ENCODE measurements at regions not wholly inside any gene's neighbourhood (a gene's known extent, or its start where the extent isn't known, plus 50 kb on each side); places are given as distances from the start of the nearest gene placed in this dataset.

DNA sequence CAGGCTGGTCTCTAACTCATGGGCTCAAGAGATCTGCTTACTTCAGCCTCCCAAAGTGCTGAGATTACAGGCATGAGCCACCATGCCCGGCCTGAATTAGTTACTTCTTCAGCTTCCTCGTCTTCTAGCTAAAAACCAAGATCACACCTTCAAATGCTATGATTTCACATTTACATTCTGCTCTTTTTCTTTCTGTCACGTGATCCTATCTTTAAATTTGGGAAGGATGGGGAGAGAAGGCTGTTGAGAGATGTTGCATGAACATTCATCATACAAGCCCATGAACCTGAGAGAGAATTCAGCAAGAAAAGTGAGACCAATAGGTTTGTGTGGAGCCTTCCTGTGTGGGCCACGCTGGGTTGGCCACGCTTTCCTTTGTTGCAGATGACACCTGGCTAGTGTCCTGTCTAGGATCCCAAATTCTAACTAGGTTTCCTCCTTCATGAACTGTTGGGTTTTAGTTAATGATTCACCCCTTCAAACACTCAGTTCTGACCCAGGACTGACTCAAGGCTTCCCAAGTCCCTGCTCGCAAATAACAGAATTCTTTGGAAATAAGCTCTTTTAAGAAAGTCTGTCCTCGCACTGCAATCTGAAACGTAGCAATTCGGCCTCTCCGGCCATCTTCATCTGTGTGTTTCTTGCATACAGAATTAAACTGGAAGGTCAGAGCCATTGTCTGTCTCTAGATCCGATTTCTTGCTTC, 57.3 kb upstream of the CREB1 start:
- peak overlapping the region; percentile 4 for H2AK9ac ChIP-seq (replicated peaks; ENCODE audit: low read depth, low read length, poor library complexity)
- H3K36me3 ChIP-seq (ENCODE audit: control insufficient read depth, insufficient read depth, low read length), result no peaks in the 10 kb centered on the region
- TF ChIP-seq, protein P1, sequence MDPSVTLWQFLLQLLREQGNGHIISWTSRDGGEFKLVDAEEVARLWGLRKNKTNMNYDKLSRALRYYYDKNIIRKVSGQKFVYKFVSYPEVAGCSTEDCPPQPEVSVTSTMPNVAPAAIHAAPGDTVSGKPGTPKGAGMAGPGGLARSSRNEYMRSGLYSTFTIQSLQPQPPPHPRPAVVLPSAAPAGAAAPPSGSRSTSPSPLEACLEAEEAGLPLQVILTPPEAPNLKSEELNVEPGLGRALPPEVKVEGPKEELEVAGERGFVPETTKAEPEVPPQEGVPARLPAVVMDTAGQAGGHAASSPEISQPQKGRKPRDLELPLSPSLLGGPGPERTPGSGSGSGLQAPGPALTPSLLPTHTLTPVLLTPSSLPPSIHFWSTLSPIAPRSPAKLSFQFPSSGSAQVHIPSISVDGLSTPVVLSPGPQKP (IDR thresholded peaks at IDR 0.05; ENCODE audit: borderline replicate concordance, low read depth, low read length), result no peak
- TF ChIP-seq FOS (IDR thresholded peaks at IDR 0.05; ENCODE audit: low read depth, low read length) (no peak), POLR2A (IDR thresholded peaks at IDR 0.05; ENCODE audit: low read depth, low read length) (no peak), NFE2L2 (IDR thresholded peaks at IDR 0.05; ENCODE audit: low read depth, low read length) (no peak)
- peak overlapping the region; percentile 86 for H3K4me2 ChIP-seq (ENCODE audit: low read depth, low read length)
- dilution Hi-C loops (cut with HindIII; ENCODE audit: low sequenced_read_pairs, unreplicated experiment) (no loop called here), in situ Hi-C loops (cut with MboI; ENCODE audit: low sequenced_read_pairs) (loop anchor here (5.0 to 10.0 kb wide), 4 partner anchors 310 to 778 kb away; no protein-coding TSS in a partner anchor), intact Hi-C loops (cut with micrococcal nuclease) (loop anchor here (1.0 to 5.0 kb wide), 8 partner anchors 138 to 672 kb away; no protein-coding TSS in a partner anchor)
- H2BK120ac ChIP-seq (ENCODE audit: low read depth, low read length), result peak overlapping the region; percentile 95
- peak overlapping the region; percentile 85 for H4K91ac ChIP-seq (ENCODE audit: insufficient read depth, low read depth, low read length)
- peaks cover 0 to 13% of the 10 kb centered on the region in 2 experiments; a peak in 1 of 4 replicates for H3K79me1 ChIP-seq (ENCODE audit: low read depth in 1 of 2, low read length in 2 of 2)
- POLR2A ChIA-PET (ENCODE audit: unreplicated experiment), result interaction anchor here (0.6 to 1.9 kb wide), 4 partner anchors 58 to 488 kb away, joined by 3 to 10 read pairs (median 6); partner anchors contain the start of gene KLF7
- peak overlapping the region; percentile 67; the same call in 1 of the 2 replicates for H3K56ac ChIP-seq (ENCODE audit: extremely low read depth, insufficient read depth, low read length)
- H3K27ac ChIP-seq (ENCODE audit: insufficient read depth, low read length), result peak overlapping the region; percentile 62
- H2AFZ ChIP-seq (replicated peaks; ENCODE audit: low read length, poor library complexity), result peak overlapping the region; percentile 85
- peak overlapping the region; percentile 90 for H3K18ac ChIP-seq (ENCODE audit: low read depth, low read length)
- H2BK15ac ChIP-seq (ENCODE audit: low read depth, low read length), result peak overlapping the region; percentile 64; the same call in 2 of the 3 replicates
- H3K9ac ChIP-seq (ENCODE audit: low read depth, low read length), result peak overlapping the region; percentile 31
- CTCF ChIA-PET, result interaction anchor here (0.6 to 3.0 kb wide), 20 partner anchors 11 to 672 kb away, joined by 3 to 18 read pairs (median 3); no protein-coding TSS in a partner anchor
- H3K9me1 ChIP-seq (ENCODE audit: insufficient read depth, low read length), result peaks cover 4% of the 10 kb centered on the region; the same call in 1 of the 2 replicates
- ATAC-seq (ENCODE audit: low read depth) (peak; percentile 18), DNase-seq (peak; percentile 40)
- H3K9me3 ChIP-seq (ENCODE audit: control insufficient read depth, insufficient read depth, low read length), result no peaks in the 10 kb centered on the region
- H2BK20ac ChIP-seq (ENCODE audit: low read depth, low read length), result peak overlapping the region; percentile 95
- H3K4ac ChIP-seq (ENCODE audit: low read depth, low read length), result peak overlapping the region; percentile 90
- H4K8ac ChIP-seq (ENCODE audit: low read depth in 2 of 2, low read length in 2 of 2), result peak overlapping the region; percentile 2 to 95
- H4K20me1 ChIP-seq (ENCODE audit: insufficient read depth, low read length), result no peaks in the 10 kb centered on the region
- peak overlapping the region; percentile 89 for H2BK5ac ChIP-seq (ENCODE audit: low read depth, low read length, poor library complexity, severe bottlenecking)
- H3K27me3 ChIP-seq (ENCODE audit: control insufficient read depth, insufficient read depth, low read length), result no peaks in the 10 kb centered on the region
- peak overlapping the region; percentile 72; the same call in 1 of the 2 replicates for H3K23ac ChIP-seq (ENCODE audit: low read depth, low read length)
- H3K4me3 ChIP-seq (ENCODE audit: insufficient read depth, low read depth, low read length), result no peak overlapping the region
- BruUV-seq (replicated peaks), result no TSS peak
- H4K5ac ChIP-seq (ENCODE audit: low read depth, low read length), result peak overlapping the region; percentile 77
- peak overlapping the region; percentile 53 for H2AK5ac ChIP-seq (ENCODE audit: low read depth, low read length)
- no CpG with 5 or more reads among the region's 11 CpGs for WGBS, 2 experiments (ENCODE audit: extremely low coverage in 2 of 2, insufficient read length in 1 of 2)
- H3K14ac ChIP-seq (replicated peaks; ENCODE audit: low read depth, low read length), result peak overlapping the region; percentile 94
- peaks cover 12% of the 10 kb centered on the region for H3K4me1 ChIP-seq (ENCODE audit: control insufficient read depth, insufficient read depth, low read length)

Measured in IMR-90 (cell line).